ENCODE measurements at regions not wholly inside any gene's neighbourhood (a gene's known extent, or its start where the extent isn't known, plus 50 kb on each side); places are given as distances from the start of the nearest gene placed in this dataset.

- DNase-seq, result no peak
These were observed 277.8 kb downstream of the POU4F1 start for GRCh38 chr13:78325585-78325984.

GRCh38 chr13:78323848-78324247 is 279.5 kb downstream of the POU4F1 start:
- no peak for DNase-seq

DNA sequence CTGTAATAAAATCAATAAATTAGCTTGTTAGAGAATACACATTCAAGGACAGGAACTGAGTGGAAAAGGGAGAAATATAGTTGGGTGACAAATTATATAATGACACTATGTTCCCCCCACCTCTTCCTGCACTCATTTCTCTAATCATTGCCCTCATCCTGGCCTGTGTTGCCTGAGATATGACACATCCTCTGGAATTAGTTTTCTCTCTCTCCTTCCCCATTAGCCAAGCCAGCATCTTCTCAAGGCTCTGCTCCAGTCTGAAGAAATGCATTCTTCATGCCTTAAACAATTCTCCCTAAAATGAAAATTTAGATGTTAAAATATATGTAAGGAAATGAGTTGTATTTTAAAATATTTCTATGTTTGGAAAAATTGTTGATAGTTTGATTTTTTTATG is 280.3 kb downstream of the POU4F1 start:
- no peak for DNase-seq

DNA sequence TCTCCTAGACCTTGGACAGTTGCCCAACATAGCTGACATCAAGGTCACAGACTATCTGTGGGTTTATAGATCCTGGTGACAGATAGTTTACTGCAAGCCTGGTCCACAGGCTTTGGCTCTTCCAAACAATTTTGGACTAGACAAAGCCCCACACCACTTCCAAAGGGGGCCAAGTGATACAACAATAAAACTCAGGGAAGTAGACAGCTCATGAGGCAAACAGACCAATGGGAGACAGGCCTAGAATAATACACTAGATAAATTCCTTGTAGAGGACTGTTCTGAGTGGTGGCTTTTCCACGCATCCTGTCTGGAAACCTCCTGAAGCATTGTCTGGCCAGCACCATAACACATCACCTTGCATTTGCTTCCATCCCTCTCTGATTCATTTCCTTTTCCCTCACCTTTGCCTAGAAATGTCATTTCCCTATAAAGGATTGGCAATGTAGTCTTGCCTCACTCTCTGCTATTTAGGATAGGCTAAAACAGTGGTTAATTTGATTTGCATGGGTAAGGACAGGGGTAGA is 284.2 kb downstream of the POU4F1 start:
- DNase-seq, result no peak

GRCh38 chr13:78317030-78317429 is 286.3 kb downstream of the POU4F1 start:
- DNase-seq, result peak; percentile 17

- no peak for DNase-seq
These were observed 293.7 kb downstream of the POU4F1 start for GRCh38 chr13:78309497-78310180.

GRCh38 chr13:78306519-78307206 is 296.7 kb downstream of the POU4F1 start:
- DNase-seq, result no peak

DNA sequence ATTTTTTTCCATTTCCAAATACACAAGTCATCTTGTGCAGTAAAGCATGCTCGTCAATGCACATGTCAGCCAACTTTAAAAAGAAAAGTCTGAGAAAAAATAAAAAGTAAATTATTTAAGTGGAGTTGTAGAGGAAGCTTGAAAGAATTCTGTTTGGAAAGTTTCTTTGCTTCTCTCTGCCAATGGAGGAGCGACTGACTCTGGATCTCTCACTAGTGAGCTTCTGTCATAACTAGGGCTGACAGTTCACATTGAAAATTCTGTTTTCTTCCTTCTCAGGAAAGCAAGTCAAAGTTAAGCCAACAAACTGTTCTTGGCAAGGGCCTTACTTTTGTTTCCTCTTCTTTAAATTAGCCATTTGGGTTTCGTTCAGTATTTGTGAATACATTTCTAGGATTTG is 298.2 kb downstream of the POU4F1 start:
- DNase-seq, result no peak

- no peak for DNase-seq
These were observed 303.3 kb downstream of the POU4F1 start for GRCh38 chr13:78299832-78300623.

DNA sequence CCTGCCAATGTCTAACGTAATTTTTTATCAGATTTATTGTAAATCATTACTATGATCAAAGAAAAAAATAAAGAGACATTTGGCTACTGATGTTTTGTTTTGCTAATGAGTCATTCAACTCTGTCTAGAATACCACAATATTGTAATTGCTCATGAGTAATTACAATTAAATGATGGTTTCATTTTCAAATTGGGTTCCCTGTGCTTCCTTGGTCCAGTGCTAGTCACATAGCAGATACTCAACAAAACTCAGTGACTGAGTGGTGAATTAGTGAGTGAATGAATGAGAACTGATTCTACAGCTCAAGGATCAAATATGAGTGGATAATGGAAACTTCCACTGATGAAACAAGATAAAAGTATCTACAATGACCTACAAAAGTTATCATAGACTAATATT is 304.7 kb downstream of the POU4F1 start:
- DNase-seq, result no peak

DNA sequence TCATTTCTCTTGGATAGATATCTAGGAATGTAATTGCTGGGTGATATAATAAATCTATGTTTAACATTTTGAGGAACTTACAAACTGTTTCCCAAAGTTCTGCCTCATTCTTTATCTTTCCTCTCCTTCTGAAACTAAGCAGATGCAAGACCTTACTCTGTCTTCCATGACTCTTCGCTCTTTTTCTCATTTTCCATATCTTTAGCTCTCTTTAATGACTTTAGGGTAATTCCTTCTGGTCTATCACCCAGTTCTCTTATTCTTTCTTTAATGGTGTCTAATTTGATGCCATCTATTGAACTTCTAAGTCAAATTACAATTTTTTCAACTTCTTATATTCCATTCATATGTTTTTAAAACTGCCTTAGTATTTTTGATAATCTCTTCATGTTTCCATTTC is 316.6 kb downstream of the POU4F1 start:
- DNase-seq, result no peak

DNA sequence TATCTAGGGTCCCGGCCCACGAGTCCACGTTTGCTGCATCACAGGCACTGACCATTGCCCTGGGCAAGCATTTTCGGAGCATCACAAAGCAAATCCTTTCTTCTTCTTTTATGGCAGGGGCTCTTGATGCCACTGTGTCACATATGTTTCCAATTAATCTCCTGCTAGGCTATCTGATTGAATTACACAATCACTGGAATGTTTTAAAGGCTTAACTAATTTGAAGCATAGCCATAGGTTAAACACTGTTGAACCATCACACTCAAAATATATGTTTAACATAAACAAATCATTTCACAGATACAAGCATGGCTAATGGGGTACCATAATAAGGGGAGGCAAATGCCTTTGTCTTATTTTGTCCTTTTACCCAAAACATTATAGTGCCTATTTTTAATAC is 338.3 kb downstream of the POU4F1 start:
- no peak for DNase-seq

GRCh38 chr13:78258304-78258703 is 339.7 kb upstream of the EDNRB start:
- no peak for DNase-seq

DNA sequence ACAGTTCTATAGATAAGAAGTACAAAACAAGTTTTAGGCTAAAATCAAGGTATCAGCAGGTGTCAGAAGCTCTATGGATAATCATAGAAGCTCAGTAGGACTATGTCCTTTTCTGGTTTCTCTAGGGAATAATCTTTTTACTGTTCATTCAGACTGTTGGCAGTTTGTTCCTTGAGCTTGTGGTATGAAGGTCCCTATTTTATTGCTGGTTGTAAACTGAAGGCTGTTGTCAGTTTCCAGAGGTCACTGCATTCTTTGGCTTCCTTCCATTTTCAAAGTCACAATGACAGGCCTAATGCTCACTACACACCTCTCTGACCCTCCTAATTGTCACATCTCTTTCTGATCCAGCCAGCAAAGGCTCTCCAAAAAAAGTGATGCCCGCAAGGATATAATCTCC is 337.9 kb upstream of the EDNRB start:
- DNase-seq, result no peak

- no peak for DNase-seq
These were observed 335.5 kb upstream of the EDNRB start for GRCh38 chr13:78254113-78254512.

- DNase-seq, result no peak
These were observed 328.7 kb upstream of the EDNRB start for GRCh38 chr13:78247362-78247761.

- peak; percentile 63 for DNase-seq
These were observed 322.8 kb upstream of the EDNRB start for GRCh38 chr13:78241278-78241919.

DNA sequence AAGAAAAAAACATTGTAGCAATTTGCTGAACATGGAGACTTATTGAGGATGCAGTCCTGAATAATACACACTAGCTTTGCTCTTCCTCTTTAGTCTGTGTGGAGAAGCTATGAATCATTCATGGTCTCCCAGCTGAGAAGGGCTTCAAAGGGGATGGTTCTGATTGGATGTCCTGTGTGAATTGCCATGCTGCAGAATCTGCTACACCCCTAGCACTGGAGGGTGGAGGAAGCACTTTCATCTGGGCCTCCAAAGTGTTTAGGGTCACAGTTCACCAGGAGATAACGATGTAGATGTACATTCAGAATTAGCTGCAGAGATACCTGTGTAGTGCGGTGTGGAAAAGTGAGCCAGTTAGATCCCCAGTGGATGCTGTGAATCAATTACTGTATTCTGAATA is 321.1 kb upstream of the EDNRB start:
- DNase-seq, result no peak

DNA sequence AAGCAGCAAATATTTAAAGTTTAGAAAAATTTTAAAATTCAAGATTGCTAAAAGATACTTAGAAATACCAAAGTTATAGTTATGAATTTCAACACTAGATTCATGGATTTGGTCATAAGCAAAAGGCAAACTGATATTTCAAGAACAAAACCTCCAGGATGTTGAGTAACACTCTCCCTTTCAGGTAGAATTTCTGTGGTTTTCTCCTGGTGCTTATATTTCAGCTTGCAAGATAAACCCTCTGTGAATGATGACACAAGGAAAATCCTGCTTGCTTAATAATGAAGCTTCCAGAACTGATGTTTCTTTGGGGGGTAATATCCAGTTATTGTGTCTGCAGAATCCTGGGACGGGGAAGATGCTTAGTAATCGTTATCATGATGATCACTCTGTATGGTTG is 320.3 kb upstream of the EDNRB start:
- no peak for DNase-seq

DNA sequence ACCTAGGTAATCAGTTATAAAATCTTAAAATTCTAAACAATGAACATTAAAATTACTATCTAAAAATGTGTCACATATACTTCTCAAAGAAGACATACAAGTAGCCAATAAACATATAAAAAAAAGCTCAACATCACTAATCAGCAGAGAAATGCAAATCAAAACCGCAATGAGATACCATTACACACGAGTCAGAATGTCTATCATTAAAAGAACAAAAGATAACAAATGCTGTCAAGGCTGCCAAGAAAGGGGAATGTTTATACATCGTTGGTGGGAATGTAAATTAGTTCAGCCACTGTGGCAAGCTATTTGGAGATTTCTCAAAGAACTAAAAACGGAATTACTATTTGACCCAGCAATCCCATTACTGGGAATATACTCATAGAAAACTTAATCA is 310.3 kb upstream of the EDNRB start:
- DNase-seq, result no peak

GRCh38 chr13:78228211-78228610 is 309.6 kb upstream of the EDNRB start:
- no peak for DNase-seq

DNA sequence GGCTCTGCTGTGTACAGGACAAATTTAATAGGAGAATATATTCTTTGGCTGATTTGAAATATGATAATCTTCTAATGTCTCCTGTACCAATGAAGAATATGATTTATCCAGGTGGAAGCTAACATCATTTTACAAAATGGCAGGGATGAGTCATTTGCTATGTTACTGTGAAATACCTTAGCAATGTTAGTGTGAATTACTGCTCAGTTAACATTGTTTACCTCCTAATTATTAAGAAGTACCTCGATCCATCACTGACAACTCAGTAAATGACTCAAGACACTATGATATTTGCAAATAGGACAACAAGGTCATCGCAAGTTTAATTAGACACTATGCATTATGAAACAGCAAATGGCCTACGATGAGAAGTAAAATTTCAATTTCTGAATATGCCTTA is 309.1 kb upstream of the EDNRB start:
- no peak for DNase-seq

- no peak for DNase-seq
These were observed 297.0 kb upstream of the EDNRB start for GRCh38 chr13:78215458-78216108.

Measured in NCI-H1694 (cell line).